ENCODE measurements at regions not wholly inside any gene's neighbourhood (a gene's known extent, or its start where the extent isn't known, plus 50 kb on each side); places are given as distances from the start of the nearest gene placed in this dataset.

DNA sequence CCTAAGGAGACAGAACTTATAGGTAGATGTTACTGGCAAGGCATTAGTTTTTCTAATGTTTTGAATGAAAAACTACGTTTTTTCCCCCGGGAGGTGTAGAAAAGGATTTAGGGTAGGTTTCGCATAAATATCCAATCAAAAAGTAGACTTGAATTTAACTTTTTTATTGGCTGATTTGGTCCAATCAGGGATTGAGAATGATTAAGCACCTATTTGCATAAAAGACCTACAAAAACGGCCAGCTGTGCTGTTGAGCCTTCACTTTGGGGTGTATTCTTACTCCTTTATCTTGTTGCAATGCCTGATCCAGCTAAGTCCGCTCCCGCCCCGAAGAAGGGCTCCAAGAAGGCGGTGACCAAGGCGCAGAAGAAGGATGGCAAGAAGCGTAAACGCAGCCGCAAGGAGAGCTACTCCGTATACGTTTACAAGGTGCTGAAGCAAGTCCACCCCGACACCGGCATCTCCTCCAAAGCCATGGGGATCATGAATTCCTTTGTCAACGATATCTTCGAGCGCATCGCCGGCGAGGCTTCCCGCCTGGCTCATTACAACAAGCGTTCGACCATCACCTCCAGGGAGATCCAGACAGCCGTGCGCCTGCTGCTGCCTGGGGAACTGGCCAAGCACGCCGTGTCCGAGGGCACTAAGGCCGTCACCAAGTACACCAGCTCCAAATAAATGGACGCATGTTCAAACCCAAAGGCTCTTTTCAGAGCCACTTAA, 113.5 kb upstream of the BTN3A2 start:
- ChIA-PET POLR2A (interaction anchor here (0.6 to 4.9 kb wide), 29 partner anchors 10 to 1621 kb away, joined by 3 to 158 read pairs (median 9); a partner anchor contains a TSS), CTCF (interaction anchor here (1.6 to 3.6 kb wide), 4 partner anchors 17 to 35 kb away, joined by 4 to 23 read pairs (median 10); a partner anchor contains a TSS)
- H3K27me3 Mint-ChIP-seq = no peaks in the 10 kb centered on the region
- peaks cover 36% of the 10 kb centered on the region for H3K4me1 Mint-ChIP-seq
- peak overlapping the region; percentile 94 for H3K4me3 Mint-ChIP-seq
- TF ChIP-seq, protein P1, sequence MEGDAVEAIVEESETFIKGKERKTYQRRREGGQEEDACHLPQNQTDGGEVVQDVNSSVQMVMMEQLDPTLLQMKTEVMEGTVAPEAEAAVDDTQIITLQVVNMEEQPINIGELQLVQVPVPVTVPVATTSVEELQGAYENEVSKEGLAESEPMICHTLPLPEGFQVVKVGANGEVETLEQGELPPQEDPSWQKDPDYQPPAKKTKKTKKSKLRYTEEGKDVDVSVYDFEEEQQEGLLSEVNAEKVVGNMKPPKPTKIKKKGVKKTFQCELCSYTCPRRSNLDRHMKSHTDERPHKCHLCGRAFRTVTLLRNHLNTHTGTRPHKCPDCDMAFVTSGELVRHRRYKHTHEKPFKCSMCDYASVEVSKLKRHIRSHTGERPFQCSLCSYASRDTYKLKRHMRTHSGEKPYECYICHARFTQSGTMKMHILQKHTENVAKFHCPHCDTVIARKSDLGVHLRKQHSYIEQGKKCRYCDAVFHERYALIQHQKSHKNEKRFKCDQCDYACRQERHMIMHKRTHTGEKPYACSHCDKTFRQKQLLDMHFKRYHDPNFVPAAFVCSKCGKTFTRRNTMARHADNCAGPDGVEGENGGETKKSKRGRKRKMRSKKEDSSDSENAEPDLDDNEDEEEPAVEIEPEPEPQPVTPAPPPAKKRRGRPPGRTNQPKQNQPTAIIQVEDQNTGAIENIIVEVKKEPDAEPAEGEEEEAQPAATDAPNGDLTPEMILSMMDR (IDR thresholded peaks at IDR 0.05) = no peak
- DNase-seq (peak; percentile 51), ATAC-seq (ENCODE audit: low read depth) (peak; percentile 56)
- peaks cover 11% of the 10 kb centered on the region for H3K36me3 Mint-ChIP-seq (ENCODE audit: low read depth)
- intact Hi-C loops (cut with micrococcal nuclease) = loop anchor here (1.0 to 2.0 kb wide), 4 partner anchors 21 to 71 kb away; a partner anchor contains a TSS
- H3K27ac Mint-ChIP-seq = peak overlapping the region; percentile 92
- H3K9me3 Mint-ChIP-seq = peaks cover 3% of the 10 kb centered on the region

- ATAC-seq (ENCODE audit: low read depth) (no peak), DNase-seq (no peak)
- Mint-ChIP-seq H3K9me3 (peaks cover 3% of the 10 kb centered on the region), H3K27ac (peak overlapping the region; percentile 92), H3K4me3 (peak overlapping the region; percentile 94), H3K36me3 (ENCODE audit: low read depth) (peaks cover 11% of the 10 kb centered on the region), H3K27me3 (no peaks in the 10 kb centered on the region), H3K4me1 (peaks cover 36% of the 10 kb centered on the region)
- CTCF ChIA-PET = interaction anchor here (2.2 to 3.6 kb wide), 2 partner anchors 17 to 36 kb away, joined by 12 to 23 read pairs; a partner anchor contains a TSS
- intact Hi-C loops (cut with micrococcal nuclease) = no loop called here
- TF ChIP-seq, protein P1 (IDR thresholded peaks at IDR 0.05) = no peak
- POLR2A ChIA-PET = interaction anchor here (0.9 to 4.9 kb wide), 16 partner anchors 10 to 1613 kb away, joined by 3 to 158 read pairs (median 12); a partner anchor contains a TSS
These were observed 112.9 kb upstream of the BTN3A2 start for GRCh38 chr6:26252077-26252472.

GRCh38 chr6:26254724-26255123, 110.3 kb upstream of the BTN3A2 start:
- ATAC-seq (ENCODE audit: low read depth) (no peak), DNase-seq (no peak)
- POLR2A ChIA-PET = no interaction called here
- TF ChIP-seq, protein P1 (IDR thresholded peaks at IDR 0.05) = no peak
- peaks cover 11% of the 10 kb centered on the region for H3K36me3 Mint-ChIP-seq (ENCODE audit: low read depth)
- H3K4me3 Mint-ChIP-seq = no peak overlapping the region
- CTCF ChIA-PET = no interaction called here
- H3K4me1 Mint-ChIP-seq = peaks cover 31% of the 10 kb centered on the region
- H3K27me3 Mint-ChIP-seq = no peaks in the 10 kb centered on the region
- peaks cover 3% of the 10 kb centered on the region for H3K9me3 Mint-ChIP-seq
- intact Hi-C loops (cut with micrococcal nuclease) = no loop called here
- no peak overlapping the region for H3K27ac Mint-ChIP-seq

DNA sequence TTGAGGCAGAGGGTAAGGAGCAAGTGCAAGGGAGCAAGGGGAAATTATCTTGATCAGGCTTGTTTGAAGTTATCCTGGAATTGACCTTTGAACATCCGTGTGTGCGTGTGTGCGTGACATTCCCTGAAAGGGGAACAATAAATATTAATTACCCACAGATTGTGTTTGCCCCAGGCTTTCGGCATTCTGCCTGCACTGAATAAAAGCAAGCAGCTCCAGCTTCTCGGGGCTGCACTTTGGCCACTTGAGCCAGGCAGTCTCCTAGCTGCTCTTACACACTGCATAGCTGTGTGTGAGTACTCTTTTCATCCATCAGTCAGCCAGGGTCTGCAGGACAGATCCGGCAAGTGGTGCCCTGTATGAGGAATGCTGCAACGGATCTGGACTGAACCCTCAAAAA, 107.7 kb upstream of the BTN3A2 start:
- peaks cover 14% of the 10 kb centered on the region for H3K4me1 Mint-ChIP-seq
- peaks cover 1% of the 10 kb centered on the region for H3K36me3 Mint-ChIP-seq (ENCODE audit: low read depth)
- ATAC-seq (ENCODE audit: low read depth) = no peak
- no peaks in the 10 kb centered on the region for H3K9me3 Mint-ChIP-seq
- no peak overlapping the region for H3K27ac Mint-ChIP-seq
- TF ChIP-seq, protein P1 (IDR thresholded peaks at IDR 0.05) = no peak
- no peak for DNase-seq
- no peaks in the 10 kb centered on the region for H3K27me3 Mint-ChIP-seq
- intact Hi-C loops (cut with micrococcal nuclease) = no loop called here
- CTCF ChIA-PET = no interaction called here
- POLR2A ChIA-PET = interaction anchor here (1.0 to 1.5 kb wide), 3 partner anchors 9 to 99 kb away, joined by 3 to 5 read pairs (median 3); a partner anchor contains a TSS
- H3K4me3 Mint-ChIP-seq = no peak overlapping the region

DNA sequence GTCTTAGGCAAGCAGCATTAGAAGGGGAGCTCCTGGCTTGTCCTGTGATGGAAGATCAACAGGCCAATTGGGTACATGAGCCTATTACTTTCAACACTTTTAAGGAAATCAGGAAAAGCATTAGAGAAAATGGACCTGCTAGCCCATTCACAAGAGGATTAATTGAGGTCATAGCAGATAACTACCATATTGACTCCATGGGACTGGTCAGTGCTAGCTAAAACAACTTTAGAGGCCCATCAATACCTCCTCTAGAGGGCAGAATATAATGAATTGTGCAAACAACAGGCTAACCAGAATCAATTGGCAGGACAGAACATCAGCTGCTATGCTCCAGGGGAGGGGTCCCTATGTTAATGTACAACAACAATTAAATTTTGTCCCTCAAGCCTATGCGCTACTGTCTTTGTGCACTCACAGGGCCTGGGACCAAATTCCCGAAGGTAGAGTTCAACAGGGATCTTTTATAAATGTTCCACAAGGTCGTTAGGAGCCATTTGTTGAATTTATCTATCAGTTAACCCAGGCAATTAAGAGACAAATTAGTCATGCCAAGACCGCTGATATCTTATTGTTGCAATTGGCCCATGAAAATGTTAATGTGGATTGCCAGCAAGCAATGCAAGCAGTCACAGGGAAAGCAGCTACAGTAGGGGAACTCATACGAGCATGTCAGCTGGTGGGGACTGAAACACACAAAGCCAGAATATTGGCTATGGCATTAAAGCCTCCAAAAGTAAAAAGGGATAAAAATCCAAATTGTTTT, 106.6 kb upstream of the BTN3A2 start:
- ChIA-PET CTCF (interaction anchor here (1.0 to 1.3 kb wide), 2 partner anchors 8 to 21 kb away, joined by 3 read pairs; no protein-coding TSS in a partner anchor), POLR2A (interaction anchor here (0.8 to 1.5 kb wide), 3 partner anchors 8 to 134 kb away, joined by 3 to 5 read pairs (median 3); a partner anchor contains a TSS)
- Mint-ChIP-seq H3K4me1 (peaks cover 3% of the 10 kb centered on the region), H3K9me3 (no peaks in the 10 kb centered on the region), H3K36me3 (ENCODE audit: low read depth) (no peaks in the 10 kb centered on the region), H3K4me3 (no peak overlapping the region), H3K27me3 (no peaks in the 10 kb centered on the region), H3K27ac (no peak overlapping the region)
- no peak for DNase-seq
- TF ChIP-seq, protein P1 (IDR thresholded peaks at IDR 0.05) = no peak
- ATAC-seq (ENCODE audit: low read depth) = no peak
- intact Hi-C loops (cut with micrococcal nuclease) = no loop called here
